ENCODE measurements at regions not wholly inside any gene's neighbourhood (a gene's known extent, or its start where the extent isn't known, plus 50 kb on each side); places are given as distances from the start of the nearest gene placed in this dataset.

DNA sequence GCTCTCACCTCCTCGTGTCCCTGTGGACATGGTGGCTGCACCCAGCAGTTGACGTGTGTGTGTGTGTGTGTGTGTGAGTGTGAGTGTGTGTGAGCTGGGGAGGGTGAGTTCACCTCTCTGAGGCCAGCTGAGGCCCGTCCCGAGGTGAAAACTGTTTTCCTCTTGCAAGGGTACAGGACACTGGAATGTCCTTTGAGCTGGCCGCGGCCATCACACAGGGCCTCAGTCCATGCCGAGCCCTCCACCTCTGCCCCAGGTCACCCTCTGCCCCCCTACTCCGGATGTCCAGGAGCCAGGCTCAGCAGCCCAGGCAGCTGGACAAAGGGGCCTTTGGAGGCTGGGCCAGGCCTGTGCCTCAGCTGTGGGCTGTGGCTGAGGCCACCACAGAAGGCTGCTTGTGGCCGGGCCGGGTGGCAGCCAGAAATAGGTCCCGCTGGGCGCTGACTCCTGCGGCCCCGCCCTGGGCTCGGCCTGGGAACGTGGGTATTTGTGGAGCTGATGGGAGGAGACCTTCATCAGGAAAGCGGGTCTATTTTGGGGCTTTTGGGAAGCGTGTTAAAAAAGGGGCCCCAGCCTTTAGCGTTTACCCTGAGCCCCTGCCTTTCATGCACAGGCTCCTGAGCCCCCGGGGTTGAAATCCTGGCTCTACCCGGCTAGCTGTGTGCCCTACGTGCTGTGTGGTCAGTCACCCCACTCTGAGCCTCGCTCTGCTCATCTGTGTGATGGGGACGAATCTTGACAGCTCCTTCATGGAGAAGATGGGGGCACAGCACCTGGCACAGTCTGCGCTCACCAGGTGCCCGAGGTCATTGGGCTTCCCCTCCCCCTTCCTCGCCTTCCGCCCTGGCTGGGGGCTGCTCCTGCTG is 75.1 kb upstream of the IER5L start:
- WGBS, 2 donors: 56 to 77% methylated on average over 28 of the region's 28 CpGs
- H3K9me3 ChIP-seq: no peaks in the 10 kb centered on the region
- H3K27me3 ChIP-seq: no peaks in the 10 kb centered on the region
- DNase-seq: no peak
- peaks cover 0 to 21% (median 17%) of the 10 kb centered on the region in 4 donors for H3K4me1 ChIP-seq
- H3K27ac ChIP-seq: peak overlapping the region; percentile 5 to 67 (median 50)
- no peaks in the 10 kb centered on the region for H3K36me3 ChIP-seq
- TF ChIP-seq POLR2A (IDR thresholded peaks at IDR 0.05): no peak
- TF ChIP-seq EP300 (IDR thresholded peaks at IDR 0.05): no peak
- TF ChIP-seq, protein P1, sequence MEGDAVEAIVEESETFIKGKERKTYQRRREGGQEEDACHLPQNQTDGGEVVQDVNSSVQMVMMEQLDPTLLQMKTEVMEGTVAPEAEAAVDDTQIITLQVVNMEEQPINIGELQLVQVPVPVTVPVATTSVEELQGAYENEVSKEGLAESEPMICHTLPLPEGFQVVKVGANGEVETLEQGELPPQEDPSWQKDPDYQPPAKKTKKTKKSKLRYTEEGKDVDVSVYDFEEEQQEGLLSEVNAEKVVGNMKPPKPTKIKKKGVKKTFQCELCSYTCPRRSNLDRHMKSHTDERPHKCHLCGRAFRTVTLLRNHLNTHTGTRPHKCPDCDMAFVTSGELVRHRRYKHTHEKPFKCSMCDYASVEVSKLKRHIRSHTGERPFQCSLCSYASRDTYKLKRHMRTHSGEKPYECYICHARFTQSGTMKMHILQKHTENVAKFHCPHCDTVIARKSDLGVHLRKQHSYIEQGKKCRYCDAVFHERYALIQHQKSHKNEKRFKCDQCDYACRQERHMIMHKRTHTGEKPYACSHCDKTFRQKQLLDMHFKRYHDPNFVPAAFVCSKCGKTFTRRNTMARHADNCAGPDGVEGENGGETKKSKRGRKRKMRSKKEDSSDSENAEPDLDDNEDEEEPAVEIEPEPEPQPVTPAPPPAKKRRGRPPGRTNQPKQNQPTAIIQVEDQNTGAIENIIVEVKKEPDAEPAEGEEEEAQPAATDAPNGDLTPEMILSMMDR (IDR thresholded peaks at IDR 0.05): no peak
- TF ChIP-seq POLR2AphosphoS5 (IDR thresholded peaks at IDR 0.05): no peak
- intact Hi-C loops (cut with DNase I): loop anchor here (10.0 kb wide), 1 partner anchor 48 kb away; no protein-coding TSS in a partner anchor
- H3K4me3 ChIP-seq: no peak overlapping the region

DNA sequence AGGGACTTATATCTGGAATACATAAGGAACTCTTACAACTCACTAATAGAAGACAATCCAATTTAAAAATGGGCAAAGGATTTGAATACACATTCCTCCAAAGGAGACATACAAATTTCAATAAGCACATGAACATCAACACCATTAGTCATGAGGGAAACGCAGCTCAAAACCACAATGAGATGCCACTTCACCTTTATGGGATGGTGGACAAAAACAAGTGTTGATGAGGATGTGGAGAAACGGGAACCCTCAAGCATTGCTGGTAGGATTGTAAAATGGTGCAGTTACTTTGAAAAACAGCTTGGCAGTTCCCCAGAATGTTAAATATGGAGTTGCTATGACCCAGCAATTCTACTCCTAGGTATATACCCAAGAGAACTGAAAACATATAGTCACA is 72.7 kb upstream of the IER5L start:
- intact Hi-C loops (cut with DNase I): loop anchor here (10.0 kb wide), 1 partner anchor 46 kb away; no protein-coding TSS in a partner anchor
- H3K4me3 ChIP-seq: no peak overlapping the region
- no peak for TF ChIP-seq POLR2AphosphoS5 (IDR thresholded peaks at IDR 0.05)
- TF ChIP-seq EP300 (IDR thresholded peaks at IDR 0.05): no peak
- no peak for TF ChIP-seq POLR2A (IDR thresholded peaks at IDR 0.05)
- TF ChIP-seq, protein P1 (IDR thresholded peaks at IDR 0.05): no peak
- WGBS, 2 donors: 27 to 36% methylated on average over 2 of the region's 2 CpGs
- no peak for DNase-seq
- peaks cover 0 to 16% (median 14%) of the 10 kb centered on the region in 4 donors for H3K4me1 ChIP-seq
- H3K27me3 ChIP-seq: no peaks in the 10 kb centered on the region
- no peaks in the 10 kb centered on the region for H3K36me3 ChIP-seq
- no peaks in the 10 kb centered on the region for H3K9me3 ChIP-seq
- no peak overlapping the region for H3K27ac ChIP-seq

DNA sequence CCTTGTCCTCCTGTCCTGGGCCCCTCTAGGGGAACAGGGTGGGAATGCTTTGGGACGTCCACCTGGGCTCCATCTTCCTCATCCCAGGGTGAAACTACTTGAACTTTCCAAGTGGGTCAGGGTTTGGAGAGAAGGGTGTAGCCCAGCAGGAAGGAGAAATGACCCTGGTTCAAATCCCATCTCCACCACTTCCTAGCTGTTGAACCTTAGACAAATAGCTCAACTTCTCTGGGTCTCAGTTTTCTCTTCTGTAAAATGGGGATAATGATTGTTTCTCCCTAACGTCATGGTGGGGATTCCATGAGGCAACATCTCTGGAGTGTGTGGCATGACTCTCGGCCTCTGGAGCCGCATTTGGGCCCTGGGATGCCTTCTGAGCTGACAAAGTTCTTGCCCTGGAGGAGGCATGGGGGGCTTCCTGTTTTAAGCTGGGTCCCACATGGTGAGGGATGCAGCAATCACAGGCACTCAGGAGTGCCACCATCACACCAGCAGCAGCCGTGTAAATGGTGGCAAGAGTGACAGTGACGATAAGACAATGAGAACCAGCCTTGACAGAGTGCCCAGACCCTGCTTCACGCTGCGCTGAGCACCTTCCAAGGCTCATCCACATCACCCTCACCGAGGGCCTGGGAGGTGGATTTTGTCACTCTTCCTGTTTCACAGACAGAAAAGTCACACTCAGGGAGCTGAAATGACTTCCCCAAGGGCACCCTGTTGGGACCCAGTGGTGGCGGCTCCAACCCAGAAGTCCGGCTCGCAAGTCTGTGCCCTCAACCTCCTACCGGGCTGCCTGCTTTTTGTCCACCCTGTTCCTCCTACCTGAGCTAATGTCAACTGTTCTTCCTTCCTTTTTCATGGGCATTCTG is 69.5 kb upstream of the IER5L start:
- Histone ChIP-seq H3K27me3 (no peaks in the 10 kb centered on the region), H3K36me3 (no peaks in the 10 kb centered on the region), H3K27ac (no peak overlapping the region), H3K4me1 (no peaks in the 10 kb centered on the region), H3K9me3 (no peaks in the 10 kb centered on the region), H3K4me3 (no peak overlapping the region)
- TF ChIP-seq EP300 (IDR thresholded peaks at IDR 0.05): no peak
- no peak for TF ChIP-seq POLR2A (IDR thresholded peaks at IDR 0.05)
- TF ChIP-seq, protein P1 (IDR thresholded peaks at IDR 0.05): no peak
- TF ChIP-seq POLR2AphosphoS5 (IDR thresholded peaks at IDR 0.05): no peak
- no peak for DNase-seq
- intact Hi-C loops (cut with DNase I): no loop called here
- 88 to 93% methylated on average over 13 of the region's 13 CpGs for WGBS, 2 donors

DNA sequence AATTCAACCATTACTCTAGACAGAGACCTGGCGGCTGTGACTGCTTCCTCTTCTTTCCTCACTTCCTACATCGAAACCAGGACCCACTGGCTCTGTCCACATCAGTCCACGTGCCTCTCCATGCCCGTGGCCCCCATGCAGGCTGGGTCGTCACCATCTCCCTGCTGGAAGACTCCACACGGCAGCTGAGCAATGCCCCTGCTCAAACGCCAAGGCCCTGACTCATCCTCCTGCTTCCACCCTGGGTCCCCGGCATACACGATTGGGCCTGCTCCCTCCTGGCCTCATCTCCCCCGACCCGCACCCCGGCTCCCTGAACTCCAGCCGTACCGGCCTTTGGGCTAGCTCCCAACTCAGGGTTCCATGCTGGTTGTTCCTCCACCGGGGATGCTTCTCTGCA is 67.2 kb upstream of the IER5L start:
- H3K36me3 ChIP-seq: no peaks in the 10 kb centered on the region
- no peak for DNase-seq
- no peaks in the 10 kb centered on the region for H3K9me3 ChIP-seq
- intact Hi-C loops (cut with DNase I): no loop called here
- H3K4me3 ChIP-seq: no peak overlapping the region
- 67 to 82% methylated on average over 15 of the region's 15 CpGs for WGBS, 2 donors
- H3K27ac ChIP-seq: no peak overlapping the region
- TF ChIP-seq, protein P1 (IDR thresholded peaks at IDR 0.05): no peak
- TF ChIP-seq EP300 (IDR thresholded peaks at IDR 0.05): no peak
- no peak for TF ChIP-seq POLR2AphosphoS5 (IDR thresholded peaks at IDR 0.05)
- TF ChIP-seq POLR2A (IDR thresholded peaks at IDR 0.05): no peak
- no peaks in the 10 kb centered on the region for H3K4me1 ChIP-seq
- no peaks in the 10 kb centered on the region for H3K27me3 ChIP-seq
